Upper lobe of right lung (tissue), 1 donor: ENCODE measurements at regions not wholly inside any gene's neighbourhood (a gene's known extent, or its start where the extent isn't known, plus 50 kb on each side); places are given as distances from the start of the nearest gene placed in this dataset.

ENCODE experiments used
- ATAC-seq: fragments of 200-7000 bp; cut with Tn5 transposase; one replicate; pipeline ENCODE4 v1.9.1; 2020; ENCODE audit warnings: mild to moderate bottlenecking, moderate library complexity
- DNase-seq: peaks from one replicate; pipeline ENCODE4 v3.0.0-alpha.2; 2020
- H3K27ac ChIP-seq: fragments of 200-600 bp; one replicate; pipeline ENCODE4 v1.8.0; 2022
- H3K27me3 ChIP-seq: fragments of 200-600 bp; one replicate; pipeline ENCODE4 v1.8.0; 2022; ENCODE audit warnings: mild to moderate bottlenecking
- H3K36me3 ChIP-seq: fragments of 200-600 bp; one replicate; pipeline ENCODE4 v1.8.0; 2022
- H3K4me1 ChIP-seq: fragments of 200-600 bp; one replicate; pipeline ENCODE4 v1.8.0; 2022
- H3K4me3 ChIP-seq: fragments of 200-600 bp; one replicate; pipeline ENCODE4 v1.8.0; 2022; ENCODE audit warnings: mild to moderate bottlenecking
- H3K9me3 ChIP-seq: fragments of 200-600 bp; one replicate; pipeline ENCODE4 v1.8.0; 2022
- CTCF ChIP-seq: fragments of 200-600 bp; IDR thresholded peaks from one replicate; pipeline ENCODE4 v1.8.0; 2022; ENCODE audit warnings: antibody characterized with exemption
- intact Hi-C: fragments of 100-400 bp; cut with DNase I; formaldehyde crosslinking; loops from one replicate; pipeline ENCODE4 v1.11.0; 2022
- donor health status: DM: no; HTN: yes; CAD: no; lungs with severe emphysema.

DNA sequence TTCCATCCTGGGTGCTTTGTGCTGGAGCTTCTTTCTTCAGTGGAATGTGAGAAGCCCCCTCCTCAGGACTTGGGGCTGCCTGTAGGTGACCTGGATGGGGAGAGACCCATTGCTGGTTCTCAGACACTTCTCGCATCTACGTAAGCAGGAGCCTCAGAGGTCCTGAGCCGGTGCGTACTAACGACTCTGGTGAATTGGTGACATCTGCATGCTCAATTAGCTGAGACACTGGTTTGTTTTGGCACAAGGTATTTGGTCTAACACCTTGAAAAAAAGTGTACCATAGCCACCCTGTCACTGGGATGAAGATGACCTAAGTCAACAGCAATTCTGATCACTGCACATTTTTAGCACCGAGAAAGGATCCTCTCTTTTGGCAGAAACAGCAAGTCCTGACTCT lies 57.7 kb downstream of the LRRC30 start:
- ATAC-seq: no peak
- no peaks in the 10 kb centered on the region for H3K27me3 ChIP-seq
- intact Hi-C loops: no loop called here

GRCh38 chr18:7290077-7290476 lies 59.2 kb downstream of the LRRC30 start:
- H3K4me1 ChIP-seq: no peaks in the 10 kb centered on the region
- DNase-seq: no peak
- H3K9me3 ChIP-seq: no peaks in the 10 kb centered on the region
- H3K36me3 ChIP-seq: no peaks in the 10 kb centered on the region
- TF ChIP-seq CTCF: no peak
- intact Hi-C loops: no loop called here
- H3K4me3 ChIP-seq: no peak overlapping the region
- no peaks in the 10 kb centered on the region for H3K27me3 ChIP-seq
- ATAC-seq: no peak
- no peak overlapping the region for H3K27ac ChIP-seq

More for the DNA sequence above, 57.7 kb downstream of the LRRC30 start:
- no peak for DNase-seq
- Histone ChIP-seq H3K4me1 (no peaks in the 10 kb centered on the region), H3K36me3 (no peaks in the 10 kb centered on the region), H3K27ac (no peak overlapping the region), H3K4me3 (no peak overlapping the region), H3K9me3 (no peaks in the 10 kb centered on the region)
- no peak for TF ChIP-seq CTCF

DNA sequence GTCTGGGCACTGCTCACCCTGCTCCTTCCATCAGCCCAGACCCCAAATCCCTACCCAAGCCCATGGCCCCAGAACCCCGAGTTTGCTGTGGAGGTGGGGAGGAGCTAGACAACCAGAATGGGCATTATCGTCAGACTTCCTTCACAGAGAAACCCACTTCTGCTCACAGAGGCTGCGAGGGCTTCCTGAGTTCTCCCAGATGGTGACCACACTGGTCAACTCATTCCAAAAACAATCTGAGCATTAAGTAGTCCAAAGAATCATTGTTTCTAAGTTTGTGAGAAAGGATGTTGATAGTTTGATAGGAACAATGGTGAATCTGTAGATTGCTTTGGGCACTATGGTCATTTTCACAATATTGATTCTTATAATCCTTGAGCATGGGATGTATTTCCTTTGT lies 60.2 kb downstream of the LRRC30 start:
- DNase-seq: no peak
- no peaks in the 10 kb centered on the region for H3K27me3 ChIP-seq

DNA sequence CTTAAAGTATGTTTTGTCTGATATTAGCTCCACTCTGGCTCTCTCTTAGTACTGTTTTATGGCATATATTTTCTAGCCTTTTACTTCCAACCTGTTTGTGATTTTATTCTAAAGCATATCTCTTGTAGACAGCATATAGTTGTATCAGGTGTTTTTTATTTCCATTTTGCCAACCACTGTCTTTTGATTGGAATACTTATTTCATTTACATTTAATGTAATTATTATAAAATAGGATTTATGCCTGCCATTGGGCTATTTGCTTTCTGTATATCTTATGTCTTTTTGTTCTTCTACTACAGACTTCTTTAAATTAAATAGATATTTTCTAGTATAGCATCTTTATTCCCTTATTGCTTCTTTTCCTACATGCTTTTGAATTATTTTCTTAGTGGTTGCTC lies 67.3 kb downstream of the LRRC30 start:
- Histone ChIP-seq H3K27me3 (no peaks in the 10 kb centered on the region), H3K9me3 (peaks cover 10% of the 10 kb centered on the region), H3K27ac (no peak overlapping the region), H3K4me3 (no peak overlapping the region), H3K4me1 (no peaks in the 10 kb centered on the region), H3K36me3 (no peaks in the 10 kb centered on the region)
- intact Hi-C loops: no loop called here
- TF ChIP-seq CTCF: no peak
- DNase-seq: no peak
- ATAC-seq: no peak

More for the DNA sequence above, 60.2 kb downstream of the LRRC30 start:
- Histone ChIP-seq H3K36me3 (no peaks in the 10 kb centered on the region), H3K27ac (no peak overlapping the region), H3K9me3 (no peaks in the 10 kb centered on the region), H3K4me1 (no peaks in the 10 kb centered on the region), H3K4me3 (no peak overlapping the region)
- intact Hi-C loops: no loop called here
- no peak for TF ChIP-seq CTCF
- ATAC-seq: no peak

DNA sequence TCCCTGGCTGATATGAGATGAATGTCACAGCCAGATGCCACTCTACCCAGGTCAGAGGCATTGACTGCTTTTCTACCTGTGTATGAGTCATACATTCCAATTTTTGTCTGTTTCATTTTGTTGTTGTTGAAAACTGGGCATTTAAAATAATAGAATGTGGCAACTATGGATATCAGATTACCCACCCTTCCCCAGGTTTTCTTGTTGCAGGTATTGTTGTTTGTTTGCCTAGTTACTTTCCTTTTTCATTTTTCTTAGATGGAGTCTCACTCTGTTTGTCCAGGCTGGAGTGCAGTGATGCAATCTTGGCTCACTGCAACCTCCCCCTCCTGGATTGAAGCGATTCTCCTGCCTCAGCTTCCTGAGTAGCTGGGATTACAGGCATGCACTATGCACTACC lies 70.2 kb downstream of the LRRC30 start:
- ATAC-seq (no peak), DNase-seq (no peak)
- Histone ChIP-seq H3K36me3 (no peaks in the 10 kb centered on the region), H3K4me1 (no peaks in the 10 kb centered on the region), H3K27me3 (no peaks in the 10 kb centered on the region), H3K4me3 (no peak overlapping the region), H3K9me3 (peaks cover 10% of the 10 kb centered on the region), H3K27ac (no peak overlapping the region)
- no peak for TF ChIP-seq CTCF
- intact Hi-C loops: no loop called here

DNA sequence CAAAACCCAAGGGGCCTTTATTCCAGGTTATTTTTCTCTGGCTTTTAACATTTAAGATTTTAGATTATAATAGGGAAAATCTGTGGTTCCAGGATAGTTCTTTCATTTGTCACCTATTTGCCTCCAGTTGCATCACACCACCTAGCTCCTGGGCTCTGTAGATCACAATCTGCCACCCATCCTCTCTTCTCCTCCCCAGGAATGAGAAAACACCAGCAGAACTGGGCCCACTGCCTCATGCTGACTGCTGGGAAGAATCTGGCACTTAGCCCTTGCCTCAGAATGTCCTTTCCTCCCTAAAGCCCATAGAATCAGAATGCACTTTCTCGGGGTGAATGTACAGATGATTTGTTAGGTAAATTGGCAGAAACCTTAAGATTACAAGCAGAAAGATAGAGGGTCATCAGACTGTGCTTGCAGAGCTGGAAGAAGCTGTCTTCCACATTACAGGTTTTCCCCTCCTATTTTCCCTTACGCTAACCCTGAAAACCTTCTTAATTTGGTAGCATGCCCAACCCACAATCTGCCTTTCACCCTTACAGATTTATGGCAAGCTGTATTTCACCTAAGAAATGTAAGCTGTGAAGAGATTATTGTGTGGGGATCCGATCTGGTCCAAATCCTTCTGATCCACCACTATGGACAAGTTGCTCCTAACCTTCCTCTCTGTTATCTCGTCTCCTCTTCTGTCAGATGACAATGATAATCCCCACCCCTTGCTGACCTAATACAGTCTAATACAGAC lies 72.6 kb downstream of the LRRC30 start:
- no peaks in the 10 kb centered on the region for H3K27me3 ChIP-seq
- no peak for ATAC-seq

More for the DNA sequence above, 72.6 kb downstream of the LRRC30 start:
- H3K9me3 ChIP-seq: peaks cover 10% of the 10 kb centered on the region
- no peak for TF ChIP-seq CTCF
- no peaks in the 10 kb centered on the region for H3K4me1 ChIP-seq
- no peak for DNase-seq
- no peaks in the 10 kb centered on the region for H3K36me3 ChIP-seq
- H3K27ac ChIP-seq: no peak overlapping the region
- no peak overlapping the region for H3K4me3 ChIP-seq
- intact Hi-C loops: no loop called here
